ENCODE measurements at regions not wholly inside any gene's neighbourhood (a gene's known extent, or its start where the extent isn't known, plus 50 kb on each side); places are given as distances from the start of the nearest gene placed in this dataset.

DNA sequence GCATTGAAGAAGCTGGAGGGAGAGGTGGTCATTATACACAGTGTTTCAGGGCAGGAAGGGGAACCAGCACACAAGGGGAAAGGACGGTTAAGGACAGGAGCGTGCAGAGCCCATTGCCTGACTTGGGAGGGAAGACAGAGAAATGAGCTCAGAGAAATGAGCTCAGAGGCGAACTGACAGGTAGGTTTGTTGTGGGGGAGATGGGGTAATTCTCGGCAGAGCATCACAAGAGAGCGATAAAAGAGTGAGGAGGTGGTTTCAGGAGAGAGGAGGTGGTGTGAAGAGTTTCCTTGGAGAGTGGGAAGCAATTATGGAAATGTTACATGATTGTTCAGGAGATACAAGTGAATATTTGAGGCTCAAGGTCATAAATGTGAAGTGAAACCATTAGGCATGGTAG is 61.0 kb downstream of the MRGPRX1 start:
- Histone ChIP-seq H3K36me3 (ENCODE audit: insufficient read depth, low read length, poor library complexity, severe bottlenecking) (no peaks in the 10 kb centered on the region), H3K4me3 (ENCODE audit: low read depth, low read length, poor library complexity, severe bottlenecking) (no peak overlapping the region), H3K27ac (ENCODE audit: low read depth, low read length, poor library complexity, severe bottlenecking) (no peak overlapping the region), H3K4me1 (ENCODE audit: insufficient read depth, low read length, poor library complexity, severe bottlenecking) (no peaks in the 10 kb centered on the region), H3K9me3 (ENCODE audit: low read depth, low read length, poor library complexity, severe bottlenecking) (no peaks in the 10 kb centered on the region), H3K27me3 (replicated peaks; ENCODE audit: insufficient read depth, low read depth, low read length, poor library complexity) (no peaks in the 10 kb centered on the region)
- no TSS peak for BruUV-seq (replicated peaks)
- DNase-seq (ENCODE audit: low spot score) = no peak
- POLR2A ChIA-PET (ENCODE audit: low non-redundant PET) = no interaction called here
- CTCF ChIA-PET = no interaction called here
- intact Hi-C loops (cut with micrococcal nuclease; ENCODE audit: unreplicated experiment) = no loop called here
- TF ChIP-seq, protein P1, sequence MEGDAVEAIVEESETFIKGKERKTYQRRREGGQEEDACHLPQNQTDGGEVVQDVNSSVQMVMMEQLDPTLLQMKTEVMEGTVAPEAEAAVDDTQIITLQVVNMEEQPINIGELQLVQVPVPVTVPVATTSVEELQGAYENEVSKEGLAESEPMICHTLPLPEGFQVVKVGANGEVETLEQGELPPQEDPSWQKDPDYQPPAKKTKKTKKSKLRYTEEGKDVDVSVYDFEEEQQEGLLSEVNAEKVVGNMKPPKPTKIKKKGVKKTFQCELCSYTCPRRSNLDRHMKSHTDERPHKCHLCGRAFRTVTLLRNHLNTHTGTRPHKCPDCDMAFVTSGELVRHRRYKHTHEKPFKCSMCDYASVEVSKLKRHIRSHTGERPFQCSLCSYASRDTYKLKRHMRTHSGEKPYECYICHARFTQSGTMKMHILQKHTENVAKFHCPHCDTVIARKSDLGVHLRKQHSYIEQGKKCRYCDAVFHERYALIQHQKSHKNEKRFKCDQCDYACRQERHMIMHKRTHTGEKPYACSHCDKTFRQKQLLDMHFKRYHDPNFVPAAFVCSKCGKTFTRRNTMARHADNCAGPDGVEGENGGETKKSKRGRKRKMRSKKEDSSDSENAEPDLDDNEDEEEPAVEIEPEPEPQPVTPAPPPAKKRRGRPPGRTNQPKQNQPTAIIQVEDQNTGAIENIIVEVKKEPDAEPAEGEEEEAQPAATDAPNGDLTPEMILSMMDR (conservative IDR thresholded peaks at IDR 0.05; ENCODE audit: low read depth, low read length) = no peak
- no peak for TF ChIP-seq EZH2 (IDR thresholded peaks at IDR 0.05; ENCODE audit: borderline replicate concordance, low read depth, low read length, poor library complexity, severe bottlenecking)

DNA sequence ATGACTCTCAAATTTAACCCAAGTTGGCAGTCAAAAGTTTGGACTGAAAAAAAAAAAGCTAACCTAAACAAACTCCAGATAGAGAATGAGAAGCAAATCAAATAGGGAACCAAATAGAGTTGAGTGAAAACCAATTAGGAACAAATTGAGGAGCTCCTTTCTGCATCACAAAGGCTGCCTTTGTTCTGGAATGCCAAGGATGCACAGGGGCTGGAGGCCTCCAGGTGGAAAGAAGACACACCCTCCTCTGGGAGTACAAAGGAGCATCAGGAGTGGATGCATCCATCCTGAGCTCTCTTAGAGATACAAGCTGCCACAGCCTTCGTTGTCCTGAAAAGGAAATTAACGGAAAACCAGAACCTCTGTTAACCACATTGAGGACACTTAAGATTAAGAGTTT is 73.3 kb downstream of the MRGPRX1 start:
- Histone ChIP-seq H3K9me3 (ENCODE audit: low read depth, low read length, poor library complexity, severe bottlenecking) (no peaks in the 10 kb centered on the region), H3K27ac (ENCODE audit: low read depth, low read length, poor library complexity, severe bottlenecking) (no peak overlapping the region), H3K4me1 (ENCODE audit: insufficient read depth, low read length, poor library complexity, severe bottlenecking) (no peaks in the 10 kb centered on the region), H3K36me3 (ENCODE audit: insufficient read depth, low read length, poor library complexity, severe bottlenecking) (no peaks in the 10 kb centered on the region), H3K4me3 (ENCODE audit: low read depth, low read length, poor library complexity, severe bottlenecking) (no peak overlapping the region), H3K27me3 (replicated peaks; ENCODE audit: insufficient read depth, low read depth, low read length, poor library complexity) (peaks cover 27% of the 10 kb centered on the region)
- BruUV-seq (replicated peaks) = no TSS peak
- intact Hi-C loops (cut with micrococcal nuclease; ENCODE audit: unreplicated experiment) = no loop called here
- TF ChIP-seq EZH2 (IDR thresholded peaks at IDR 0.05; ENCODE audit: borderline replicate concordance, low read depth, low read length, poor library complexity, severe bottlenecking) = no peak
- TF ChIP-seq, protein P1 (conservative IDR thresholded peaks at IDR 0.05; ENCODE audit: low read depth, low read length) = no peak
- no peak for DNase-seq (ENCODE audit: low spot score)
- CTCF ChIA-PET = interaction anchor here (0.6 kb wide), 1 partner anchor 501 kb away, joined by 3 read pairs; no protein-coding TSS in a partner anchor
- POLR2A ChIA-PET (ENCODE audit: low non-redundant PET) = no interaction called here

DNA sequence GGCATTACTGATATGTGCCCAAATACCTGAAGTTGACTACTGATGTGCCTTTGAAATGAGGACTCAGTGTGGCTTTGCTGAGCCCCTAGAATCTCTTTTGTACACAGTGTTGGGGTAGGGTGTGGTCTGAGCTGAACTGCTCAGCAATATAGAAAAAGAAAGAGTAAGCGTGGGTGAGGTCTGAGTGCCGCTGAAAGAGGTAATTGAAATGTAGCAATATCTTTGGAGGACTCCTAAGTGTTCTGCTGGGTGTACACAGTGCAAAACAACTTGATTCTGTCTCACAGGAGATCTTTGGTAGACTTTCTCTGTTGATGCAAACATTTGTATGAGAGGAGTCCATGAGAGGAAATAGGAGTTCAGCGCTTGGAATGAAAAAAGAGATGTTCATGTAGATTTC is 73.7 kb upstream of the PTPN5 start:
- Histone ChIP-seq H3K27me3 (replicated peaks; ENCODE audit: insufficient read depth, low read depth, low read length, poor library complexity) (peaks cover 27% of the 10 kb centered on the region), H3K4me1 (ENCODE audit: insufficient read depth, low read length, poor library complexity, severe bottlenecking) (no peaks in the 10 kb centered on the region), H3K27ac (ENCODE audit: low read depth, low read length, poor library complexity, severe bottlenecking) (no peak overlapping the region), H3K9me3 (ENCODE audit: low read depth, low read length, poor library complexity, severe bottlenecking) (no peaks in the 10 kb centered on the region), H3K36me3 (ENCODE audit: insufficient read depth, low read length, poor library complexity, severe bottlenecking) (no peaks in the 10 kb centered on the region), H3K4me3 (ENCODE audit: low read depth, low read length, poor library complexity, severe bottlenecking) (no peak overlapping the region)
- ChIA-PET CTCF (no interaction called here), POLR2A (ENCODE audit: low non-redundant PET) (no interaction called here)
- intact Hi-C loops (cut with micrococcal nuclease; ENCODE audit: unreplicated experiment) = no loop called here
- BruUV-seq (replicated peaks) = no TSS peak
- TF ChIP-seq, protein P1 (conservative IDR thresholded peaks at IDR 0.05; ENCODE audit: low read depth, low read length) = no peak
- no peak for TF ChIP-seq EZH2 (IDR thresholded peaks at IDR 0.05; ENCODE audit: borderline replicate concordance, low read depth, low read length, poor library complexity, severe bottlenecking)
- DNase-seq (ENCODE audit: low spot score) = no peak
